HEK293 (cell line): ENCODE measurements at regions not wholly inside any gene's neighbourhood (a gene's known extent, or its start where the extent isn't known, plus 50 kb on each side); places are given as distances from the start of the nearest gene placed in this dataset.

ENCODE experiments used
- CTCF ChIA-PET: fragments of 350-600 bp; formaldehyde crosslinking; extraction: SDS; loops from one replicate; lab custom pipeline; 2021; ENCODE audit warnings: antibody characterized with exemption; lab: Yijun Ruan, JAX
- POLR2A ChIA-PET: fragments of 300-600 bp; formaldehyde crosslinking; extraction: SDS; loops from one replicate; lab custom pipeline; 2020; ENCODE audit warnings: antibody characterized with exemption, inconsistent platforms; lab: Yijun Ruan, JAX
- H3K27ac ChIP-seq: fragments of 200-500 bp; sonication (Bioruptor generic); 2 replicates; pipeline ENCODE4 v1.5.1; 2014; ENCODE audit warnings: low read depth, low read length, control low read depth, inconsistent platforms; ENCODE audit errors: extremely low read depth
- H3K36me3 ChIP-seq, 2 experiments: fragments of 200-500 bp in 1 of 2; sonication (Bioruptor generic) in 1 of 2; 1 replicate in 1 of 2; 2 replicates in 1 of 2; pipeline ENCODE4 v1.5.1; 2014 to 2017; ENCODE audit warnings: inconsistent platforms in 2 of 2, low read length in 2 of 2; ENCODE audit not compliant: control insufficient read depth in 2 of 2, insufficient read depth in 1 of 2
- H3K4me1 ChIP-seq: fragments of 200-500 bp; sonication (Bioruptor generic); 2 replicates; pipeline ENCODE4 v1.5.1; 2014; ENCODE audit warnings: mild to moderate bottlenecking, low read length, inconsistent platforms; ENCODE audit not compliant: control insufficient read depth, insufficient read depth
- H3K4me3 ChIP-seq: 2 replicates; pipeline ENCODE4 v1.5.1; 2011; ENCODE audit warnings: low read depth, mild to moderate bottlenecking, control low read depth, low read length, moderate library complexity
- H3K9me3 ChIP-seq: fragments of 200-500 bp; sonication (Bioruptor generic); 2 replicates; pipeline ENCODE4 v1.5.1; 2014; ENCODE audit warnings: low read depth, low read length, inconsistent platforms; ENCODE audit not compliant: control insufficient read depth, insufficient read depth
- GFI1B ChIP-seq: fragments of 450-650 bp; formaldehyde crosslinking; IDR thresholded peaks from 2 replicates; pipeline ENCODE4 v1.5.1; 2016; ENCODE audit warnings: missing biosample characterization, missing genetic modification characterization
- GLI2 ChIP-seq: fragments of 450-650 bp; formaldehyde crosslinking; IDR thresholded peaks from 2 replicates; pipeline ENCODE4; 2017; ENCODE audit warnings: missing biosample characterization, missing genetic modification characterization, low read depth, borderline replicate concordance
- GLIS1 ChIP-seq: fragments of 450-650 bp; formaldehyde crosslinking; IDR thresholded peaks from 2 replicates; pipeline ENCODE4 v1.5.1; 2016; ENCODE audit warnings: missing biosample characterization, missing genetic modification characterization
- WT1 ChIP-seq: fragments of 450-650 bp; formaldehyde crosslinking; IDR thresholded peaks from 2 replicates; pipeline ENCODE4 v1.5.1; 2016; ENCODE audit warnings: missing biosample characterization, missing genetic modification characterization
- YY1 ChIP-seq: fragments of 450-650 bp; formaldehyde crosslinking; IDR thresholded peaks from 2 replicates; pipeline ENCODE4 v1.5.1; 2018; ENCODE audit warnings: missing biosample characterization, missing genetic modification characterization
- ZBTB7A ChIP-seq: fragments of 450-650 bp; formaldehyde crosslinking; IDR thresholded peaks from 2 replicates; pipeline ENCODE4 v1.5.1; 2016; ENCODE audit warnings: low read depth, missing biosample characterization, missing genetic modification characterization
- ZFHX2 ChIP-seq: fragments of 450-650 bp; formaldehyde crosslinking; conservative IDR thresholded peaks from 2 replicates; pipeline ENCODE4 v1.5.1; 2016; ENCODE audit warnings: missing biosample characterization, missing genetic modification characterization
- ZFP3 ChIP-seq: fragments of 450-650 bp; formaldehyde crosslinking; IDR thresholded peaks from 2 replicates; pipeline ENCODE4 v1.5.1; 2016; ENCODE audit warnings: low read depth, missing biosample characterization, missing genetic modification characterization
- ZFP41 ChIP-seq: fragments of 450-650 bp; formaldehyde crosslinking; IDR thresholded peaks from 2 replicates; pipeline ENCODE4 v1.5.1; 2016; ENCODE audit warnings: missing biosample characterization, missing genetic modification characterization, borderline replicate concordance
- ZNF112 ChIP-seq: fragments of 450-650 bp; formaldehyde crosslinking; IDR thresholded peaks from 2 replicates; pipeline ENCODE4 v1.5.0; 2017; ENCODE audit warnings: missing biosample characterization, missing genetic modification characterization
- ZNF202 ChIP-seq: fragments of 450-650 bp; formaldehyde crosslinking; IDR thresholded peaks from 2 replicates; pipeline ENCODE4 v1.5.1; 2016; ENCODE audit warnings: missing biosample characterization, missing genetic modification characterization, borderline replicate concordance
- ZNF24 ChIP-seq: fragments of 450-650 bp; formaldehyde crosslinking; IDR thresholded peaks from 2 replicates; pipeline ENCODE4 v1.5.1; 2016; ENCODE audit warnings: missing biosample characterization, missing genetic modification characterization
- ZNF324 ChIP-seq: fragments of 450-650 bp; formaldehyde crosslinking; IDR thresholded peaks from 2 replicates; pipeline ENCODE4 v1.5.1; 2016; ENCODE audit warnings: missing biosample characterization, missing genetic modification characterization
- ZNF354C ChIP-seq: fragments of 450-650 bp; formaldehyde crosslinking; IDR thresholded peaks from 2 replicates; pipeline ENCODE4 v1.5.1; 2016; ENCODE audit warnings: missing biosample characterization, missing genetic modification characterization, low read depth, borderline replicate concordance
- ZNF404 ChIP-seq: fragments of 450-650 bp; formaldehyde crosslinking; IDR thresholded peaks from 2 replicates; pipeline ENCODE4 v1.5.1; 2017; ENCODE audit warnings: missing biosample characterization, missing genetic modification characterization
- ZNF629 ChIP-seq: fragments of 450-650 bp; formaldehyde crosslinking; IDR thresholded peaks from 2 replicates; pipeline ENCODE4 v1.5.1; 2017; ENCODE audit warnings: missing biosample characterization, missing genetic modification characterization
- TF ChIP-seq, protein P1 (sequence below): fragments of 450-650 bp; formaldehyde crosslinking; IDR thresholded peaks from 2 replicates; pipeline ENCODE4 v1.5.1; 2017; ENCODE audit warnings: missing biosample characterization, missing genetic modification characterization
- TF ChIP-seq, protein P2 (sequence below): fragments of 450-650 bp; formaldehyde crosslinking; IDR thresholded peaks from 2 replicates; pipeline ENCODE4 v1.5.1; 2016; ENCODE audit warnings: missing biosample characterization, missing genetic modification characterization

DNA sequence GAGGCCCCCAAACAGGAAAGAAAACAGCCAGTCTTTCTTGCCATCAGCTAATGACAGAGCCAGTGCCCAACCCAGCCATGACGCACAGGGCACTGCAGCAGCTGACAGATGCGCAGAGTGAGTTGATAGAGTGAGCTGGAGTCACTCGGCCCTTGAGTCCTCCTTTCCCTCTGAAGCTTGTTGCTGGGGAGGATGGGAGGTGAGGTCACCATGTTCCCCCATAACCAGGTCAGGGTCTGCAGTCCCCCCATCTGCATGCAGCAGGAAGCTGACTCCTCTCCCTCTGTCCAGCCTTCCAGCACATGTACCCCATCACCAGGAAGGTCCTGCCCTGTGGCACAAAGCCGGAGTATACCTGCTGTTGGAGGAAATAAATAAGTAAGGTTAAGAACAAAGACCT is 174.6 kb downstream of the ABHD5 start:
- Histone ChIP-seq H3K27ac (no peak overlapping the region), H3K4me1 (no peaks in the 10 kb centered on the region), H3K9me3 (no peaks in the 10 kb centered on the region), H3K36me3 (no peaks in the 10 kb centered on the region)
- no peak for TF ChIP-seq ZFHX2 (tag by site-specific recombination)
- TF ChIP-seq, all 188 proteins: peak for 0
- ChIA-PET POLR2A (no interaction called here), CTCF (interaction anchor here (0.6 to 0.7 kb wide), 2 partner anchors 330 to 400 kb away, joined by 3 read pairs; no protein-coding TSS in a partner anchor)
- H3K4me3 ChIP-seq: no peak overlapping the region

DNA sequence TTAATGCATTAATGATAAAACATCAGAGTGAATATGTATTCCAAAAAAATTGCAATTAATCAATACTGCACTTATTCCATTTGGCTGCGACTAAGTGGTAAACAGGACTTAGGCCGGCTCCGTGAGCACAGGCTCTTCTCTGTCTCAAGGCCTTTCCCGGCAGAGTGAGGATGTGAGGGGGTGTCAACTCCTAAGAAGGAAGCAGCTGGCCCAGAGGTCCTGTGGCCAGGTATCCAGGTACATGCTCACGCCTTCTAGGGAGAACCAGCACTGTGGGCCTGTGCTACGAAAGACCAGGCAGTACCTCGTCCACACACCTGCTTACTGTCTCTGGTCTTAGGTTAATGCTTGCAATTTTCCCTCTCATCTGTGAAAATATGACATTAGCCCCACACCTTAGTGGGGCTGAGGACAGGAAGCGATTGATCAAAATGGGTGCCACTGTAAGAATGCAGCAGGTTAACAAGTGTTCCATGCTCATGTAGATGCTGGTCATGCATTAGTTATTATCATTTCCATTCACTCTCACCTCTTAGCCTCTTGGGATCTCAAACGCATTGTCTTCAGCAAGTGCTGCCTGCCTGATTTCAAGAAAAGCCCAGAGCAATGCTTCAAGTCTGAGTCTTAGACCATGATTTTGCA is 175.3 kb downstream of the ABHD5 start:
- ChIA-PET POLR2A (no interaction called here), CTCF (interaction anchor here (0.6 kb wide), 1 partner anchor 400 kb away, joined by 3 read pairs; no protein-coding TSS in a partner anchor)
- Histone ChIP-seq H3K4me1 (no peaks in the 10 kb centered on the region), H3K27ac (no peak overlapping the region), H3K4me3 (no peak overlapping the region), H3K36me3 (no peaks in the 10 kb centered on the region), H3K9me3 (no peaks in the 10 kb centered on the region)
- TF ChIP-seq ZNF324 (tag by site-specific recombination) (no peak), ZNF24 (tag by site-specific recombination) (no peak), GLI2 (no peak), ZFP3 (no peak), ZNF404 (tag by site-specific recombination) (no peak), WT1 (tag by site-specific recombination) (no peak), ZBTB7A (no peak), ZNF354C (tag by site-specific recombination) (no peak), ZFHX2 (tag by site-specific recombination) (no peak), GFI1B (tag by site-specific recombination) (no peak), YY1 (tag by site-specific recombination) (no peak), ZNF112 (tag by site-specific recombination) (no peak), ZNF202 (tag by site-specific recombination) (no peak)
- TF ChIP-seq, protein P1, sequence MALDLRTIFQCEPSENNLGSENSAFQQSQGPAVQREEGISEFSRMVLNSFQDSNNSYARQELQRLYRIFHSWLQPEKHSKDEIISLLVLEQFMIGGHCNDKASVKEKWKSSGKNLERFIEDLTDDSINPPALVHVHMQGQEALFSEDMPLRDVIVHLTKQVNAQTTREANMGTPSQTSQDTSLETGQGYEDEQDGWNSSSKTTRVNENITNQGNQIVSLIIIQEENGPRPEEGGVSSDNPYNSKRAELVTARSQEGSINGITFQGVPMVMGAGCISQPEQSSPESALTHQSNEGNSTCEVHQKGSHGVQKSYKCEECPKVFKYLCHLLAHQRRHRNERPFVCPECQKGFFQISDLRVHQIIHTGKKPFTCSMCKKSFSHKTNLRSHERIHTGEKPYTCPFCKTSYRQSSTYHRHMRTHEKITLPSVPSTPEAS (tag by site-specific recombination): no peak
- TF ChIP-seq, protein P2, sequence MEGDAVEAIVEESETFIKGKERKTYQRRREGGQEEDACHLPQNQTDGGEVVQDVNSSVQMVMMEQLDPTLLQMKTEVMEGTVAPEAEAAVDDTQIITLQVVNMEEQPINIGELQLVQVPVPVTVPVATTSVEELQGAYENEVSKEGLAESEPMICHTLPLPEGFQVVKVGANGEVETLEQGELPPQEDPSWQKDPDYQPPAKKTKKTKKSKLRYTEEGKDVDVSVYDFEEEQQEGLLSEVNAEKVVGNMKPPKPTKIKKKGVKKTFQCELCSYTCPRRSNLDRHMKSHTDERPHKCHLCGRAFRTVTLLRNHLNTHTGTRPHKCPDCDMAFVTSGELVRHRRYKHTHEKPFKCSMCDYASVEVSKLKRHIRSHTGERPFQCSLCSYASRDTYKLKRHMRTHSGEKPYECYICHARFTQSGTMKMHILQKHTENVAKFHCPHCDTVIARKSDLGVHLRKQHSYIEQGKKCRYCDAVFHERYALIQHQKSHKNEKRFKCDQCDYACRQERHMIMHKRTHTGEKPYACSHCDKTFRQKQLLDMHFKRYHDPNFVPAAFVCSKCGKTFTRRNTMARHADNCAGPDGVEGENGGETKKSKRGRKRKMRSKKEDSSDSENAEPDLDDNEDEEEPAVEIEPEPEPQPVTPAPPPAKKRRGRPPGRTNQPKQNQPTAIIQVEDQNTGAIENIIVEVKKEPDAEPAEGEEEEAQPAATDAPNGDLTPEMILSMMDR (tag by site-specific recombination): no peak

DNA sequence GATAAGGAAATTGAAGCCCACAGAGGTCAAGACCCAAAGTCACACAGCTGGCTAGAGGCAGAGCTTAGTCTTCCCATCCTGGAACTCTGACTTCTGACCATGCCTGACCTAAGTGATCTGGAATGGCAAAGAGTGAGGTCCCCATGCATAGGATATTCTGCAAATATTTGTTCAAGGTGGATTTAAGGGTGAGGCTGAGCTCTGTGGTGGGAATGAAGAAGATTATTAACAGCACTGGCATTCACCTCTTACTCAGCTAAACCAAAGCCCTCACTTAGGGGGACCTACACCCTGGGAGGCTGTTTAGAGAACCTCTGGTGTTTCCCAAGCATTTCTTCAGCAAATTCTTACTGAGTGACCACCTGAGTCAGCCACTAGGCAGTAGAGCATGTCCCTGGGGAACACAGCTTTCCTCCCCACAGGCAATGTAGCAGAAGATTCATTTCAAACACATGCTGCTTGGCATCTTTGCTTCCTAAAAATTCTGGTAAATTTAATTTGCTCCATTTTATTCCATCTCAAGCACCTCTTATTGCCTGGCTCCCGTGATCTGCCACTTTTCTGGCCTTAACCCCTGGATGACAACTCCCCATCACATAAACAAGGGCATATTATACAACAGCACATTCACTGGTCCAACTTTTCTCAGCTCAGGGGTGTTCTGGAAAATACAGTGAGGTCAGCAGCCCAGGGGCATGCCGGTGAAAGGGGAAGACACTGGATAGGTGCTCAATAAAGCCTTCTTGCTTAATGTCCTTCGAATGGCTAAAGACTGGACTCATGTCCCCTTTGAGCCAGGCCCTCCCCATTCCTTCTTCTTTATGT is 176.0 kb downstream of the ABHD5 start:
- CTCF ChIA-PET: interaction anchor here (4.4 kb wide), 1 partner anchor 11 kb away, joined by 19 read pairs; no protein-coding TSS in a partner anchor
- POLR2A ChIA-PET: interaction anchor here (0.6 kb wide), 1 partner anchor 260 kb away, joined by 3 read pairs; no protein-coding TSS in a partner anchor
- H3K4me3 ChIP-seq: no peak overlapping the region

More for the DNA sequence above, 176.0 kb downstream of the ABHD5 start:
- Histone ChIP-seq H3K27ac (no peak overlapping the region), H3K9me3 (no peaks in the 10 kb centered on the region), H3K36me3 (no peaks in the 10 kb centered on the region), H3K4me1 (no peaks in the 10 kb centered on the region)
- no peak for TF ChIP-seq ZNF629 (tag by site-specific recombination)
- no peak for TF ChIP-seq ZFP41 (tag by site-specific recombination)
- peak; percentile 68 for TF ChIP-seq GLIS1 (tag by site-specific recombination)
